ENCODE measurements at regions not wholly inside any gene's neighbourhood (a gene's known extent, or its start where the extent isn't known, plus 50 kb on each side); places are given as distances from the start of the nearest gene placed in this dataset.
A peak's percentile ranks its signal among the peaks of the same experiment; 100 is the strongest.

DNA sequence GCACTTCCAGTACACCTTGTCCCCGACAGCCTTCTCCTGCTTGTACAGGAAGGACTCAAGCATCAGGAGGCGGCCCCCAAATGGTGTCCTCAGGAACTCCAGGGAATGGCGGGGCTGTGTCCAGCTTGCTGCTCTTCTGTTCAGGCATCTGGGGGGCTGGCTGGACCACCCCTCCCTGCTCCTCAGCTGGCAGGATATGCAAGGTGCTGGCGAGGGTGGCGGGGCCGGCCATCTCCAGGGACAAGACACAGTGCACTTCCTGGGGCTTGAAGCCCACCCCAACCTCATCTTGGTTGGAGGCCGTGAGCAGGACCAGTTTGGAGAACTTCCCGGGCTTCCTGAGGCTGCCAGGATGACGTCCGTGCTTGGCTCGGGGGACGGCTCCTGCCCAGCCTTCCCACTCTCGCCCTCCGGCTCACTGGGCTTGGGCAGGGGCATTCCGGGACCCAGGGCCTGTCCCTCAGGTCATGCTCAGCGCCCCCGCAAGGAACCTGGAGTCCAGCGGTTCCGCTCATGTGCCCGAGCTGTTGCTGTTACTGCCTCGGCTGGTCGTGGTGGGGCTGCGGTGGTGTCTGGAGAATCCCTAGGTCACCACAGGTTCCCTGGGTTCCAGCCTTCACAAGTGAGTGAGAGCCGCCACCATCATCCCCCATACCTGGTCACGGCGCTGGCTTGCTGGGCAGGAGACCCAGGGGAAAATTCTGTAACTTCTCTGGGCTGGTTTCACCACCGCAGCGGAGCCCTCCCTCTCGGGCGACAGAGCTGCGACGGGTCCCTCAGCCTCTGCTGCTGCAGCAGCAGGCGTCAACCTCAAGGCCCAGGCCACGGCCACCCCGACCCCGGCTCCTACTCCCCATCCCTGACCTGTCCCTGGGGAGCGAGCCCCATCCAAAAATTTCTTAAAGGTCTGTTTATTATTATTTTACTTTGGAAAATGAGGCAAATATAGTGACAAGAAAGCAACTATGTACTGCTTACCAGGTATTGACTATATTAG, 82.8 kb upstream of the FXR1 start:
- H3K27ac ChIP-seq = no peak overlapping the region
- H3K27me3 ChIP-seq = no peaks in the 10 kb centered on the region
- H3K4me1 ChIP-seq = no peaks in the 10 kb centered on the region
- no peaks in the 10 kb centered on the region for H3K36me3 ChIP-seq
- peak in 1 of 2 donors; percentile 60 for DNase-seq
- intact Hi-C loops (cut with DNase I; ENCODE audit: low total_unique reads) = no loop called here
- no peak overlapping the region for H3K4me3 ChIP-seq
- H3K9me3 ChIP-seq = no peaks in the 10 kb centered on the region
- TF ChIP-seq CTCF (IDR thresholded peaks at IDR 0.05) = no peak

- Histone ChIP-seq H3K27ac (no peak overlapping the region), H3K9me3 (no peaks in the 10 kb centered on the region), H3K27me3 (no peaks in the 10 kb centered on the region), H3K4me1 (no peaks in the 10 kb centered on the region), H3K4me3 (no peak overlapping the region), H3K36me3 (no peaks in the 10 kb centered on the region)
- intact Hi-C loops (cut with DNase I; ENCODE audit: low total_unique reads) = no loop called here
- TF ChIP-seq CTCF (IDR thresholded peaks at IDR 0.05) = no peak
- no peak for DNase-seq
Observed at GRCh38 chr3:180835501-180835900, 77.0 kb upstream of the FXR1 start.

DNA sequence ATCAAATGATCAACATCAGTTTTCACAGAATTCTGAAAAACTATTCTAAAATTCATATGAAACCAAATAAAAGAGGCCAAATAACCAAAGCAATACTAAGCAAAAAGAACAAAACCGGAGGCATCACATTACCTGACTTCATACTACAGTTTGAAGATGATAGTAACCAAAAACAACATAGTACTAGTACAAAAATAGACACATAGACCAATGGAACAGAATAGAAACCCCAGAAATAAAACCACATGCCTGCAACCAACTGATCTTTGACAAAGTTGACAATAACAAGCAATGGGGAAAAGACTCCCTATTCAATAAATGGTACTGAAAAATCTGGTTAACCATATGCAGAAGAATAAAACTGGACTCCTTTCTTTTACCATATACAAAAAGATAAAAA, 75.7 kb upstream of the FXR1 start:
- no peak for DNase-seq
- no peaks in the 10 kb centered on the region for H3K27me3 ChIP-seq
- TF ChIP-seq CTCF (IDR thresholded peaks at IDR 0.05) = no peak
- H3K4me3 ChIP-seq = no peak overlapping the region
- no peaks in the 10 kb centered on the region for H3K4me1 ChIP-seq
- no peaks in the 10 kb centered on the region for H3K36me3 ChIP-seq
- peaks cover 0 to 8% (median 0%) of the 10 kb centered on the region in 3 donors for H3K9me3 ChIP-seq
- H3K27ac ChIP-seq = no peak overlapping the region
- intact Hi-C loops (cut with DNase I; ENCODE audit: low total_unique reads) = no loop called here

DNA sequence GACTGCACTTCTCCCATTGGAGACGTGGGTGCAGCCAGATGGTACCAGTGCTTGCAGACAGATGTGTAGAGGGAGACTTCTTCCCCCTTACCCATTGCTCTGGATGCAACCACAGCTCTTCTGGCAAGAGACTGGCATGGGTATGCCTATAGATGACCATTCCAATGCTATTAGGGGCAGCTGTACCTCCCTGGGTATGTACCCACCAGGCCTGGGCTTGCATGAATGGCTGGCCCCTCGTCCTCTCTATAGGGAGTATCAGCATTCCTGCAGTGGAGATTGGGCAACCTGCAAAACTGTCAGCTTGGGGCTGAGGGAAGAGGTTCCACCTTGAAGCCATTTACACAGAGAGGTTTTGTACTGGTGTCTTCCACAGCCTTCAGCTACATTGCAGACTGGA, 57.6 kb upstream of the FXR1 start:
- H3K9me3 ChIP-seq = peaks cover 0 to 4% (median 0%) of the 10 kb centered on the region in 3 donors
- no peak for DNase-seq
- H3K27ac ChIP-seq = no peak overlapping the region
- H3K4me3 ChIP-seq = no peak overlapping the region
- TF ChIP-seq CTCF (IDR thresholded peaks at IDR 0.05) = no peak
- no peaks in the 10 kb centered on the region for H3K36me3 ChIP-seq
- H3K27me3 ChIP-seq = no peaks in the 10 kb centered on the region
- intact Hi-C loops (cut with DNase I; ENCODE audit: low total_unique reads) = no loop called here
- no peaks in the 10 kb centered on the region for H3K4me1 ChIP-seq

DNA sequence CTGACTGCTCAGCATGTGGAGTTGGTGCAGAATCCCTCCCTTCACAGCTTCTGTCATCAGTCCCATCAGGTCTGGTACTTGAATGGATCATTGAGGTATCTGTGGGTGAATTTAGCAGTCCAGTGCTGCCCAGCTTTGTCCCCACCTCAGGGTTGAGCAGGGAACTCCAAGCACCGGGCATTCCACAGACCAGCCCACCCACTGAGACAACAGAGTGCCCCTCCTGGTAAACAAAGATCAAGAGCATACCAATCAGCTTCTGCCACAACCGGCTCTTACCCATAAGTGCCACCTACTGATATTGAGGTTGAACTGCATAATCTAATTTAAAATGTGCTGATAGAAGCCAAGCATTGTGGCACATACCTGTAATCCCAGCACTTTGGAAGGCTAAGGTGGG, 57.1 kb upstream of the FXR1 start:
- no peaks in the 10 kb centered on the region for H3K27me3 ChIP-seq
- no peaks in the 10 kb centered on the region for H3K36me3 ChIP-seq
- no peak for TF ChIP-seq CTCF (IDR thresholded peaks at IDR 0.05)
- intact Hi-C loops (cut with DNase I; ENCODE audit: low total_unique reads) = no loop called here
- H3K4me3 ChIP-seq = no peak overlapping the region
- no peak for DNase-seq
- no peak overlapping the region for H3K27ac ChIP-seq
- peaks cover 0 to 4% (median 0%) of the 10 kb centered on the region in 3 donors for H3K9me3 ChIP-seq
- H3K4me1 ChIP-seq = no peaks in the 10 kb centered on the region

Measured in tibial artery (tissue), 4 donors.